OCI-LY1 (cell line): ENCODE measurements at regions not wholly inside any gene's neighbourhood (a gene's known extent, or its start where the extent isn't known, plus 50 kb on each side); places are given as distances from the start of the nearest gene placed in this dataset.

Experiments
- H2AFZ ChIP-seq: fragments of 200-600 bp; sonication (generic), shearing (Covaris generic); 2 replicates; pipeline ENCODE4 v1.6.0; 2014; ENCODE audit warnings: antibody characterized with exemption, mild to moderate bottlenecking, low read length
- H3F3A ChIP-seq: fragments of 200-600 bp; sonication (generic), shearing (Covaris generic); 2 replicates; pipeline ENCODE4 v1.6.0; 2014; ENCODE audit warnings: mild to moderate bottlenecking, antibody characterized with exemption, low read length, moderate library complexity; ENCODE audit not compliant: insufficient read depth
- H3K27ac ChIP-seq: fragments of 200-600 bp; sonication (generic); 2 replicates; pipeline ENCODE4 v1.5.1; 2014; ENCODE audit warnings: low read length, mixed run types, mild to moderate bottlenecking, low read depth; ENCODE audit not compliant: poor library complexity, severe bottlenecking
- H3K27me3 ChIP-seq: fragments of 200-600 bp; sonication (generic); 2 replicates; pipeline ENCODE4 v1.6.0; 2014; ENCODE audit warnings: antibody characterized with exemption, mild to moderate bottlenecking, low read length, moderate library complexity; ENCODE audit not compliant: insufficient read depth
- H3K36me3 ChIP-seq: fragments of 200-600 bp; sonication (generic); 2 replicates; pipeline ENCODE4 v1.6.1; 2014; ENCODE audit warnings: mild to moderate bottlenecking, antibody characterized with exemption, low read length, moderate library complexity, mixed read lengths; ENCODE audit not compliant: insufficient read depth
- H3K4me1 ChIP-seq: fragments of 200-600 bp; sonication (generic); 2 replicates; pipeline ENCODE4 v1.5.1; 2014; ENCODE audit warnings: mild to moderate bottlenecking, low read length, moderate library complexity; ENCODE audit not compliant: insufficient read depth, severe bottlenecking
- H3K4me2 ChIP-seq: fragments of 200-600 bp; sonication (generic), shearing (Covaris generic); 2 replicates; pipeline ENCODE4 v1.6.1; 2014; ENCODE audit warnings: low read length
- H3K4me3 ChIP-seq: fragments of 200-600 bp; sonication (generic); 2 replicates; pipeline ENCODE4 v1.5.1; 2014; ENCODE audit warnings: low read length, low read depth, mild to moderate bottlenecking, mixed read lengths; ENCODE audit not compliant: poor library complexity, severe bottlenecking
- H3K79me2 ChIP-seq: fragments of 200-600 bp; shearing (Covaris generic); 2 replicates; pipeline ENCODE4 v1.6.1; 2016; ENCODE audit warnings: mixed run types, low read length, mixed read lengths; ENCODE audit not compliant: insufficient read depth
- H3K9ac ChIP-seq: fragments of 200-600 bp; sonication (generic), shearing (Covaris generic); 2 replicates; pipeline ENCODE4 v1.6.1; 2014; ENCODE audit warnings: mild to moderate bottlenecking, low read length, mixed read lengths
- H3K9me2 ChIP-seq: fragments of 200-600 bp; sonication (generic), shearing (Covaris generic); 2 replicates; pipeline ENCODE4 v1.6.1; 2014; ENCODE audit warnings: low read depth, mild to moderate bottlenecking, low read length, mixed read lengths
- H3K9me3 ChIP-seq: fragments of 200-600 bp; shearing (Covaris generic); 2 replicates; pipeline ENCODE4 v1.6.1; 2014; ENCODE audit warnings: low read length, mixed read lengths
- H4K20me1 ChIP-seq: fragments of 200-600 bp; sonication (generic), shearing (Covaris generic); 2 replicates; pipeline ENCODE4 v1.6.0; 2016; ENCODE audit warnings: mild to moderate bottlenecking, low read length; ENCODE audit not compliant: insufficient read depth
- CTCF ChIP-seq: fragments of 200-600 bp; sonication (generic), shearing (Covaris generic); IDR thresholded peaks from 2 replicates; pipeline ENCODE4 v1.5.1; 2017; ENCODE audit warnings: mild to moderate bottlenecking, antibody characterized with exemption, low read length, moderate library complexity, mixed read lengths
- EZH2 ChIP-seq: fragments of 200-600 bp; sonication (generic), shearing (Covaris generic); IDR thresholded peaks from 2 replicates; pipeline ENCODE4 v1.8.0; 2017; ENCODE audit warnings: borderline replicate concordance, mixed run types, mild to moderate bottlenecking, antibody characterized with exemption, low read length, moderate library complexity, mixed read lengths

GRCh38 chr10:111885919-111886318 is 297.6 kb downstream of the GPAM start:
- no peak for TF ChIP-seq CTCF
- no peak for TF ChIP-seq EZH2
- no peaks in the 10 kb centered on the region for H4K20me1 ChIP-seq
- no peaks in the 10 kb centered on the region for H3K4me1 ChIP-seq

GRCh38 chr10:111887266-111887665 is 296.3 kb downstream of the GPAM start:
- Histone ChIP-seq H3K4me3 (no peak overlapping the region), H2AFZ (no peak overlapping the region), H3K27ac (no peak overlapping the region), H3K9me3 (no peaks in the 10 kb centered on the region), H3K79me2 (no peaks in the 10 kb centered on the region), H3K36me3 (no peaks in the 10 kb centered on the region), H3K27me3 (no peaks in the 10 kb centered on the region), H3K4me1 (no peaks in the 10 kb centered on the region), H3K9me2 (no peaks in the 10 kb centered on the region), H4K20me1 (no peaks in the 10 kb centered on the region), H3F3A (no peaks in the 10 kb centered on the region), H3K9ac (no peak overlapping the region), H3K4me2 (no peak overlapping the region)
- TF ChIP-seq CTCF (no peak), EZH2 (no peak)

More at GRCh38 chr10:111885919-111886318, 297.6 kb downstream of the GPAM start:
- no peaks in the 10 kb centered on the region for H3K9me2 ChIP-seq
- no peaks in the 10 kb centered on the region for H3K27me3 ChIP-seq
- H3K9me3 ChIP-seq = no peaks in the 10 kb centered on the region
- H3K4me3 ChIP-seq = no peak overlapping the region
- H3F3A ChIP-seq = no peaks in the 10 kb centered on the region
- H3K4me2 ChIP-seq = no peak overlapping the region
- no peaks in the 10 kb centered on the region for H3K79me2 ChIP-seq
- H3K27ac ChIP-seq = no peak overlapping the region
- H2AFZ ChIP-seq = no peak overlapping the region
- H3K36me3 ChIP-seq = no peaks in the 10 kb centered on the region
- no peak overlapping the region for H3K9ac ChIP-seq

GRCh38 chr10:111890046-111890445 is 293.5 kb downstream of the GPAM start:
- no peaks in the 10 kb centered on the region for H3K9me2 ChIP-seq
- TF ChIP-seq CTCF = no peak
- no peak for TF ChIP-seq EZH2
- no peak overlapping the region for H3K4me3 ChIP-seq

More at GRCh38 chr10:111890046-111890445, 293.5 kb downstream of the GPAM start:
- Histone ChIP-seq H3K36me3 (no peaks in the 10 kb centered on the region), H3K9ac (no peak overlapping the region), H3K27me3 (no peaks in the 10 kb centered on the region), H3F3A (no peaks in the 10 kb centered on the region), H2AFZ (no peak overlapping the region), H3K4me1 (no peaks in the 10 kb centered on the region), H3K9me3 (no peaks in the 10 kb centered on the region), H3K4me2 (no peak overlapping the region), H3K79me2 (no peaks in the 10 kb centered on the region), H3K27ac (no peak overlapping the region), H4K20me1 (no peaks in the 10 kb centered on the region)
